MM.1S (cell line): ENCODE measurements at regions not wholly inside any gene's neighbourhood (a gene's known extent, or its start where the extent isn't known, plus 50 kb on each side); places are given as distances from the start of the nearest gene placed in this dataset.

Experiments used
- DNase-seq: peaks from one replicate; pipeline ENCODE4 v3.0.0-alpha.2; 2015
- H2AFZ ChIP-seq: fragments of 300-600 bp; sonication (generic); 2 replicates; pipeline ENCODE4 v1.6.0; 2016; ENCODE audit warnings: antibody characterized with exemption, low read length
- H3F3A ChIP-seq: fragments of 300-600 bp; sonication (generic); 2 replicates; pipeline ENCODE4 v1.6.1; 2016; ENCODE audit warnings: mild to moderate bottlenecking, antibody characterized with exemption, low read length, moderate library complexity, mixed read lengths; ENCODE audit not compliant: insufficient read depth
- H3K27ac ChIP-seq: fragments of 300-600 bp; sonication (generic); 2 replicates; pipeline ENCODE4 v1.5.1; 2016; ENCODE audit warnings: mild to moderate bottlenecking, low read length
- H3K27me3 ChIP-seq: fragments of 300-600 bp; sonication (generic); replicated peaks from 2 replicates; pipeline ENCODE4 v1.6.0; 2016; ENCODE audit warnings: low read length; ENCODE audit not compliant: insufficient read depth
- H3K36me3 ChIP-seq: fragments of 300-600 bp; sonication (generic); replicated peaks from 2 replicates; pipeline ENCODE4 v1.6.1; 2016; ENCODE audit warnings: mild to moderate bottlenecking, low read length, mixed read lengths; ENCODE audit not compliant: insufficient read depth
- H3K4me1 ChIP-seq: fragments of 300-600 bp; sonication (generic); 2 replicates; pipeline ENCODE4 v1.6.1; 2016; ENCODE audit warnings: low read length, mixed read lengths
- H3K4me2 ChIP-seq: fragments of 300-600 bp; sonication (generic); 2 replicates; pipeline ENCODE4 v1.6.0; 2016; ENCODE audit warnings: low read depth, low read length
- H3K4me3 ChIP-seq: fragments of 300-600 bp; sonication (generic); 2 replicates; pipeline ENCODE4 v1.5.1; 2016; ENCODE audit warnings: low read length, mixed read lengths
- H3K79me2 ChIP-seq: fragments of 300-600 bp; sonication (generic); 2 replicates; pipeline ENCODE4 v1.6.1; 2016; ENCODE audit warnings: mixed run types, low read length, mixed read lengths
- H3K9ac ChIP-seq: fragments of 300-600 bp; sonication (generic); 2 replicates; pipeline ENCODE4 v1.6.1; 2016; ENCODE audit warnings: low read length, mixed read lengths
- H3K9me2 ChIP-seq: fragments of 300-600 bp; sonication (generic); replicated peaks from 2 replicates; pipeline ENCODE4 v1.6.1; 2016; ENCODE audit warnings: mild to moderate bottlenecking, low read length, mixed read lengths; ENCODE audit not compliant: insufficient read depth
- H3K9me3 ChIP-seq: fragments of 300-600 bp; sonication (generic); replicated peaks from 2 replicates; pipeline ENCODE4 v1.6.1; 2016; ENCODE audit warnings: mild to moderate bottlenecking, low read length, mixed read lengths; ENCODE audit not compliant: insufficient read depth
- H4K20me1 ChIP-seq: fragments of 300-600 bp; sonication (generic); 2 replicates; pipeline ENCODE4 v1.6.1; 2016; ENCODE audit warnings: mild to moderate bottlenecking, low read length, moderate library complexity, mixed read lengths; ENCODE audit not compliant: insufficient read depth
- CTCF ChIP-seq: fragments of 300-600 bp; sonication (generic); IDR thresholded peaks from 2 replicates; pipeline ENCODE4 v1.5.1; 2016; ENCODE audit warnings: antibody characterized with exemption, low read length, mixed read lengths
- EZH2 ChIP-seq: fragments of 300-600 bp; sonication (generic); optimal IDR thresholded peaks from 2 replicates; pipeline ENCODE3; 2017; ENCODE audit warnings: low read depth, mild to moderate bottlenecking, antibody characterized with exemption, low read length, mixed read lengths
- EZH2phosphoT487 ChIP-seq: fragments of 300-600 bp; sonication (generic); IDR thresholded peaks from 2 replicates; pipeline ENCODE4 v1.6.1; 2018; ENCODE audit warnings: antibody characterized with exemption, low read length

DNA sequence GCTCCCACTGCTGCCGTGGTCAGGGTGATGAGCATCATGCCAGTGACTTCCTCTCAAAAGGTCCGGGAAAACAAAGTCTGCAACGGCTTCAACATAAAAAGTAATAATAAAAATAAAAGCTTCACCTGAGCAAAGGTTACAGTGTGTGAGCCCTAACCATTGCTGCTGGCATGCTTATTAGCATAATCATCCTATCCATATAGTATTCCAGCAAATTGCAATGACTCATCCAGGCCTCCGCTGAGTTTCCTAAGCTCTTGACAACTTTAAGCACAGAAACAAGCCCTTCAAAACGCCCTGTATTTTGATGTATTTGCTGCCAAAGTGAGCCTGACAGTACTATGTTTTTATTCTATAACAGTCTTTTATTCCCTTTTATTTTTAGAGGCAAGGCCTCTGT is 100.5 kb downstream of the AASDH start:
- no peak for TF ChIP-seq CTCF
- no peak for TF ChIP-seq EZH2
- Histone ChIP-seq H3K4me3 (no peak overlapping the region), H3K4me1 (no peaks in the 10 kb centered on the region), H3K9ac (no peak overlapping the region), H3K27me3 (no peaks in the 10 kb centered on the region), H3K9me3 (no peaks in the 10 kb centered on the region), H3K4me2 (no peak overlapping the region), H3K79me2 (no peaks in the 10 kb centered on the region), H3K27ac (no peak overlapping the region), H2AFZ (no peak overlapping the region), H3F3A (no peaks in the 10 kb centered on the region), H4K20me1 (no peaks in the 10 kb centered on the region), H3K36me3 (no peaks in the 10 kb centered on the region), H3K9me2 (no peaks in the 10 kb centered on the region)
- DNase-seq, result no peak

GRCh38 chr4:56283375-56283774 is 103.9 kb downstream of the AASDH start:
- H3K9me2 ChIP-seq, result no peaks in the 10 kb centered on the region
- no peak for TF ChIP-seq EZH2phosphoT487
- TF ChIP-seq EZH2, result no peak
- no peak for TF ChIP-seq CTCF
- H3K4me3 ChIP-seq, result no peak overlapping the region
- no peaks in the 10 kb centered on the region for H3F3A ChIP-seq
- H4K20me1 ChIP-seq, result no peaks in the 10 kb centered on the region
- H3K4me2 ChIP-seq, result no peak overlapping the region
- no peaks in the 10 kb centered on the region for H3K79me2 ChIP-seq
- H3K9me3 ChIP-seq, result no peaks in the 10 kb centered on the region
- H3K36me3 ChIP-seq, result no peaks in the 10 kb centered on the region
- no peaks in the 10 kb centered on the region for H3K4me1 ChIP-seq
- H3K27me3 ChIP-seq, result no peaks in the 10 kb centered on the region
- H3K9ac ChIP-seq, result no peak overlapping the region
- H3K27ac ChIP-seq, result no peak overlapping the region
- no peak for DNase-seq
- no peak overlapping the region for H2AFZ ChIP-seq

DNA sequence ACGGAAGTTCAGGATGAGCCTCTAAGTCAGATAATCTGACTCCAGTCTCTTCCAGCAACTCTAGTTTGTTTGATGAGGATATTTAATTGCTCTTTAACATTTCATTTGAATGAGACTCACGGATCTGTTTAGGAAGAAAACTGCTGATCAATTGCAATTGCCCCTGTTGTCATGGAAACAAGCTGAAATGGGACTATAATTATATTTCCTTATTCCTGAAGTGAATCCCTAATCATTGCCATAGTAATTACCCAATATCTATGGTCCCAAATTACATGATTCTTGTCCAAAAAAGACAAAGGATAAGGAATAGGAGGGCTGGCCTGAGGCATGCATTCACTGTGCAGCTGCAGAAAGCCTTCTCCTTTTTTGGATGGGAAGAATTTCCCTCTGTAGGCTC is 105.3 kb downstream of the AASDH start:
- Histone ChIP-seq H4K20me1 (no peaks in the 10 kb centered on the region), H3K9me2 (no peaks in the 10 kb centered on the region), H3K4me3 (no peak overlapping the region), H3K4me2 (no peak overlapping the region), H3K79me2 (no peaks in the 10 kb centered on the region), H3K9me3 (no peaks in the 10 kb centered on the region), H3K27me3 (no peaks in the 10 kb centered on the region), H3K4me1 (no peaks in the 10 kb centered on the region), H3K9ac (no peak overlapping the region), H3K36me3 (no peaks in the 10 kb centered on the region), H3F3A (no peaks in the 10 kb centered on the region), H3K27ac (no peak overlapping the region), H2AFZ (no peak overlapping the region)
- no peak for TF ChIP-seq CTCF
- TF ChIP-seq EZH2, result no peak
- no peak for TF ChIP-seq EZH2phosphoT487
- DNase-seq, result no peak
